ENCODE measurements at regions not wholly inside any gene's neighbourhood (a gene's known extent, or its start where the extent isn't known, plus 50 kb on each side); places are given as distances from the start of the nearest gene placed in this dataset.
"Not testable (repeated sequence)": the region's sequence is repeated elsewhere in the genome, so short reads cannot be mapped to it uniquely, and the experiment has no call there.

- no peak for DNase-seq
These were observed 156.6 kb downstream of the YIPF5 start for GRCh38 chr5:144013816-144014215.

GRCh38 chr5:144015961-144016360 is 154.5 kb downstream of the YIPF5 start:
- DNase-seq, result peak; percentile 52

- no peak for DNase-seq
These were observed 153.3 kb downstream of the YIPF5 start for GRCh38 chr5:144017119-144017518.

DNA sequence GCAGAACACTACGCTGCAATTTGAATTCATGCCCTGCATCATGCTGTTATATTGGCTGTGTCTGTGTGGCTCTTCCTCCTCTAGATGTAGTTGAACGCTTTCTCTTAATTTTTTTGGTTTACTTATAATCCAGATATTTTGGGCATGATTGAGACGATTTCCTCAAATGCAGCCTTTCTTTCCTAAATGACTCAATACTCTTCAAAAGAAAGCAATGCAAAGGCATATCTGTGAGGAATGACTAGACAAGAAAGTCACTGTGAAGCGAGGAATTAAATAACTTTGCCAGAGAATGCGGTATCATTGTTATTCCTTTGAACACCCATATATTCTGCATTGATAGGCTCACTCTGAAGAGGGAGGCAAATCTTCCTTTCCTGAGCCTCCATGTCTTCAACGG is 152.8 kb downstream of the YIPF5 start:
- no peak for DNase-seq

DNA sequence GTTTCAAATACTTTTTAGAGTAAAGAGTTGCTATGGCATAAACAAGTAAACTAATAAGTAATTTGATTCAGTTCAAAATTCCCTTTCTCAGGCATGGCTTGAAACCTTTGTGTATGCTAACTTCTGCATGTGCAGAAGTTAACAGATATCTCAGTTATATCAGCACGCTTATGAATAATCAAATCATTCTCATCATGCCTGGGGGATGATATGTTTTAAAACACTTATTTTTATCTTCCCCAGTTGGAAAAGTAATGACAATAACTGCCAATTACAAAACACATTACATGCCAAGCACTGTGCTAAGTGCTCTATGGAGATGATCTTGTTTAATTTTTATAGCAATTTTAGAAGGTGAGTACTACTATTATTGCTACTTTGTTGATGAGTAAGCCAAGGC is 146.4 kb downstream of the YIPF5 start:
- DNase-seq, result no peak

- DNase-seq, result no peak
These were observed 145.9 kb downstream of the YIPF5 start for GRCh38 chr5:144024545-144024944.

DNA sequence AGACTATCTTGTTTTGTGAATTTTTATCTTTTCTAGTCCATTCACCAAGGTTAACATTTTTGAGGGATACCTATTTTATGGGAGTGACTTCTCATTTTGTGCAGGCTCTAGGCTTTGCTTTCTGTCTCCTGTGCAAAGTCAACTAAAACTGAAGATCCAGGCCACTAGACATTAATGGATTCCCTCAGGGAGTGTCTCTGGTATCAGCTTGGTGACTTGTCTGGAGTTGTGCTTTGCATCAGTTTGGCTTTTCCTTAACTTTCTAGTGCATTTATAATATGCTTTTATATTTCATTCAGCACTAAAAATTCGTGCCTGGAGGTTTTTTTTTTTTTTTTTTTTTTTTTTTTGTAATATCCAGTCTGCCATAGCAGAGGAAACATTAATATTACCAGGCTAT is 144.2 kb downstream of the YIPF5 start:
- DNase-seq, result no peak

GRCh38 chr5:144028058-144028457 is 142.4 kb downstream of the YIPF5 start:
- no peak for DNase-seq

- DNase-seq, result peak; percentile 59
These were observed 141.8 kb downstream of the YIPF5 start for GRCh38 chr5:144028636-144029035.

DNA sequence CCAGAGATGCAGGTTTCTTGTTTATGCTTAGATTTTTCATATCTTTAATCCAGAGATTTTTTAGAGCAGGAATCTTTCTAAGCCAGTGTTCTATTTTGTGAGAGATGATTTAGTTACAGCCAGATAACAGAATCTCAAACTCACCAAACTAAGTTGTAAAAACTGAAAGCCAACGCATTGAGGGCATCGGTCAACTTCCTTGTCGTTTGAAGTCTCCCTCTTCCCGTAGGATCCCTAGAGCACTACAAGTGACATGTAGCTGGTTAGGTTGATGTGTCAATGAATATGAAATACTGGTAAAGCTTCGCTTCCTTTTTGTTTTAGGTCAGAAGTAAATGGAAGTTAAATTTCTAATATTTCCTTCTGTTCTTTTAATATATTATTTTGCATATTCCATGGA is 139.6 kb downstream of the YIPF5 start:
- DNase-seq, result no peak

DNA sequence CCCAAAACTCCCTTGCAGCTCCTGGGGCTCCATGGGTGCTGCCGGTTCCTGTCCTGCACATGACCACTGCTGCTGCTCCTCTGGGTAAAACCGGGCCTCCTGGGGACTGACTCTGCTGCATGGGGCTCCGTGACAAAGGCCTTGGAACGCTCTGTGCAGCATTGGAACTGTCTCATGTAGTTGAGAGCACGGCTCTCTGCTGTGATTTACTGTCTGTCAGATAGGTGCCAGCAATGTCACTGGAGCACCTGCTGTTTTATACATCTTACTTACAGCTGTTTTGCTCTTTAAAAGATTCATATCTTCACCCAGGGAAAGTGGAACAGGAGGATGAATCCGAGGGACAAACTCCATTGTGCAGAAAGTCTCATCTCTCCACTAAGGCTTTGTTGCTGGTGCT is 138.1 kb downstream of the YIPF5 start:
- DNase-seq, result peak; percentile 70

DNA sequence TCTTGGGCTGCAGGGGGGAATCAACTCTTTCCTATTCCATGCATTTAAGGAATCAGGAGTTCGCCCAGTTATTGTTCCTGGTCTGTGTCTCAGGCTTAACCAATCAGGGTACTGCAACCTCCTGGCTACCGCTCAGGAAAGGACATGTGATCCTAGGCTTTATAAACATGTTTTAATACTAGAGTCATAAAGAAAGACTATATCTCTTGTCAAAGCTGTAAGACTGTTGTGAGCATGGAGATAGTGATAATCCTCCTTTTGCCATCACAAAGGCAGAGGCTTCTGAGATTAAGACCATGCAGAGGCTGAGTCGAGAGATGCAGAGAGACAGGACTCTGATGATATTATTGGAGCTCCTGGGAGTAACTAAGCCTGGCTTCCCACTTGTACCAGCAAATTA is 137.0 kb downstream of the YIPF5 start:
- no peak for DNase-seq

- DNase-seq, result no peak
These were observed 135.3 kb downstream of the YIPF5 start for GRCh38 chr5:144035046-144035740.

DNA sequence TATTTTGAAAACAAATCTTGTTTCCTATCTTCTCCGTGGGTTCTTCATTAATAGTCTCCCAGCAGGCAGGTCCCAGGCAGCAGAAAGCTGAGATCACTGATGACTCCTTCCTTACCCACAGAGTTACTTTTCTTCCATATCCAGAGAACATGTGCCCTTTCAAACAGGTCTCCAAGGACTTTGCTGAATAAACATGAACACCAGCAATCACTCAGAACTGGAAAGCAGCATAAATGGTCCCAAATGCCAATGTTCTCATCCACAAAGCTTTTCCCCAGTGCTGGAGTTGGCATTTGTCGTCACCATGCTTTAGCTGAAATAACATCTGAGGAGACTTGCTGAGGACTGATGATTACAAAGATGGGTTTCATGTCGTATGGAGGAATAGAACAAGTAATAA is 134.0 kb downstream of the YIPF5 start:
- DNase-seq, result no peak

GRCh38 chr5:144040615-144041305 is 129.7 kb downstream of the YIPF5 start:
- DNase-seq, result no peak

DNA sequence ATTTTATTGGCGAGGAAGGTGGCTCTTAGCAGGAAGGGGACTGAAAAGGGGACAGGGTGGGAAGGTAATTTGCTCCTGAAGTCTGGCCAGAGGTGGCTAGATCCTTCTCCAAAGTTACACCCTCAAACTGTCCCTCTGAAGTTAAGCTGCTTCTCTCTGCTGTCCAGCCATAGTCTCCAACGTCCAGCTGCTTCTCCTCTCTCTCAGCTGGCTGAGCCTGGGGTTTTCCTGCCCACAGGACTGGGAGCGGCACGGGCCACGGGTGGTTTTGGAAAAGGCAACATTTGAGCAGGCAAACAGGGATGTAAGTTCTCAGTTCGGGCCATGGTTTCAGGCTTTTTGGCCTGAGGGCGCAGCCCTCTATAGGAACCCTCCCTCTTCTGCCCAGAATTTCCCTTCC is 128.3 kb downstream of the YIPF5 start:
- DNase-seq, result no peak

DNA sequence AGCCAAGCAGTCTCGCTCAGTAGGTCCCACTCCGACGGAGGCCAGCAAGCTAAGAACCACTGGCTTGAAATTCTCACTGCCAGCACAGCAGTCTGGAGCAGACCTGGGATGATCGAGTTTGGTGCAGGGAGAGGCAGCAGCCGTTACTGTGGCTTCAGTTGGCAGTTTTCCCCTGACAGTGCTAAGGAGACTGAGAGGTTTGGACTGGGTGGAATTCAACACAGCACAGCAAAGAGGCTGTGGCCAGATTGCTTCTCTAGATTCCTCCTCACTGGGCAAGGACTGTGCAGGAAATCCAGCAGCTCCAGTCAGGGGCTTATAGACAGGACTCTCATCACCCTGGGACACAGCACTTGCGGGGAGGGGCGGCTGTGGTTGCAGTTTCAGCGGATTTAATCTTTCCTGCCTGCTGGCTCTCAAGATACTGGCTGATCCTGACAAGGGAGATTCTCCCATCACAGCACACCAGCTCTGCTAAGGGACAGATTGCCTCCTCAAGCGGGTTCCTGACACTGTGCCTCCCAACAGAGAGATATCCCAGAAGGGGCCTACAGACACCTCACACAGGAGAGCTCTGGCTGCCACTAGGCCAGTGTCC is 122.1 kb downstream of the YIPF5 start:
- DNase-seq, result no peak

DNA sequence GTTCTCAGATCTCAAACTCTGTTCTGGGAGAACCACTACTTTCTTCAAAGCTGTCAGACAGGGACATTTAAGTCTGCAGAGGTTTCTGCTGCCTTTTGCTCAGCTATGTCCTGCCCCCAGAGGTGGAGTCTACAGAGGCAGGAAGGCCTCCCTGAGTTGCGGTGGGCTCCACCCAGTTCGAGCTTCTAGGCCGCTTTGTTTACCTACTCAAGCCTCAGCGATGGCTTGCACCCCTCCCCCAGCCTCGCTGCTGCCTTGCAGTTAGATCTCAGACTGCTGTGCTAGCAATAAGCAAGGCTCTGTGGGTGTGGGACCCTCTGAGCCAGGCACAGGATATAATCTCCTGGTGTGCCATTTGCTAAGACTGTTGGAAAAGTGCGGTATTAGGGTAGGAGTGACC is 115.1 kb downstream of the YIPF5 start:
- not testable (repeated sequence) for DNase-seq

DNA sequence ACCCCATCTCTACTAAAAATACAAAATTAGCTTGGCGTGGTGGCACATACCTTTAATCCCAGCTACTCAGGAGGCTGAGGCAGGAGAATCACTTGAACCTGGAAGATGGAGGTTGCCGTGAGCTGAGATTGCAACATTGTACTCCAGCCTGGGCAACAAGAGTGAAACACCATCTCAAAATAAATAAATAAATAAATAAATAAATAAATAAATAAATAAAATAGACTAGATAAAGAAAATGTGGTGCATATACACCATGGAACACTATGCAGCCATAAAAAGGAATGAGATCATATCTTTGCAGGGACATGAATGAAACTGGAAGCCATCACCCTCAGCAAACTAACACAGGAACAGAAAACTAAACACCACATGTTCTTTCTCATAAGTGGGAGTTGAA is 110.4 kb downstream of the YIPF5 start:
- DNase-seq, result not testable (repeated sequence)

DNA sequence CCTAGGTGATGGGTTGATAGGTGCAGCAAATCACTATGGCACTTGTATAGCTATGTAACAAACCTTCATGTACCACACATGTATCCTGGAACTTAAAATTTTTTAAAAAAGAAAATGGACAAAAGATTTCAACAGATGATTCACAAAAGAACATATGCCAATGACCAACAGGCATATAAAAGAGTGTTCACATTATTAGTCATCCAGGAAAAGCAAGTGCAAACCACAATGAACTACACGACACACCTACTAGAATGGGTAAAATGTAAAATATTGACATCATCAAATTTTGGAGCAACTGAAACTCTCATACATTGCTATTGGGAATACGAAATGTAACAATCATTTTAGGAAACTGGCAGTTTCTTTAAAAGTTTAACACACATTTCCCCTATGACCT is 109.9 kb downstream of the YIPF5 start:
- DNase-seq, result no peak

- no peak for DNase-seq
These were observed 104.7 kb downstream of the YIPF5 start for GRCh38 chr5:144065786-144066185.

GRCh38 chr5:144072518-144072927 is 97.9 kb downstream of the YIPF5 start:
- DNase-seq, result no peak

- DNase-seq, result no peak
These were observed 93.9 kb downstream of the YIPF5 start for GRCh38 chr5:144076521-144077083.

DNA sequence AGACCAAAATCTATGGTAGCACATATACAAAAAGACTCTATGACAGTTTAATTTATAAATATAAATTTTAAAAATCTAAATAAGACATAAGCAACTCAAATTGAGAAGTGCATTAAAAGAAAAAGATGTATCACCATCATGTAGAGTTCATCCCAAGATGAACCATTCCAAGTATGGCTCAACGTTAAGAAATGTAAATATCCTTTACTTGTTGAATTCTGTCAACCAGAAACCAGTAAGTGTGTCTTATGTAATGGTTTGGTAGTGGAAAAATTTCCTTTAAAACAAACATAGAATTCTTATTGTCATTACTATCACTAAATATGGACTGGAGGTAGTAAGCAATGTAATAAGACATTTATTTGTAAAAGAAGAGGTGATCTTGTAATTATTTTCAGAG is 87.3 kb downstream of the YIPF5 start:
- no peak for DNase-seq

Data from NCI-H1436 treated with DMSO at 0.1 percent for 48 hours (cell line).